Osteocyte (in vitro differentiated cells): ENCODE measurements at regions not wholly inside any gene's neighbourhood (a gene's known extent, or its start where the extent isn't known, plus 50 kb on each side); places are given as distances from the start of the nearest gene placed in this dataset.

ENCODE experiments used
- DNase-seq: peaks from one replicate; pipeline ENCODE4 v3.0.0; 2021; ENCODE audit warnings: mixed read lengths; ENCODE audit not compliant: unreplicated experiment; ENCODE audit errors: extremely low spot score
- H3K27ac Mint-ChIP-seq: one replicate; pipeline ENCODE4 v1.8.0; 2021; ENCODE audit warnings: mild to moderate bottlenecking, mixed read lengths; ENCODE audit not compliant: unreplicated experiment
- H3K27me3 Mint-ChIP-seq: one replicate; pipeline ENCODE4 v1.8.0; 2021; ENCODE audit warnings: mixed read lengths; ENCODE audit not compliant: unreplicated experiment
- H3K36me3 Mint-ChIP-seq: one replicate; pipeline ENCODE4 v1.8.0; 2021; ENCODE audit warnings: mixed read lengths; ENCODE audit not compliant: unreplicated experiment
- H3K4me1 Mint-ChIP-seq: one replicate; pipeline ENCODE4 v1.8.0; 2021; ENCODE audit warnings: mixed read lengths; ENCODE audit not compliant: unreplicated experiment
- H3K4me3 Mint-ChIP-seq: one replicate; pipeline ENCODE4 v1.8.0; 2021; ENCODE audit warnings: mild to moderate bottlenecking, moderate library complexity, mixed read lengths; ENCODE audit not compliant: unreplicated experiment
- H3K9me3 Mint-ChIP-seq: one replicate; pipeline ENCODE4 v1.8.0; 2021; ENCODE audit warnings: mixed read lengths; ENCODE audit not compliant: unreplicated experiment
- TF ChIP-seq, protein P1 (sequence below): fragments of 200-600 bp; sonication (generic); IDR thresholded peaks from 2 replicates; pipeline ENCODE4 v1.5.0; 2021; ENCODE audit warnings: antibody characterized with exemption, mild to moderate bottlenecking, moderate library complexity

DNA sequence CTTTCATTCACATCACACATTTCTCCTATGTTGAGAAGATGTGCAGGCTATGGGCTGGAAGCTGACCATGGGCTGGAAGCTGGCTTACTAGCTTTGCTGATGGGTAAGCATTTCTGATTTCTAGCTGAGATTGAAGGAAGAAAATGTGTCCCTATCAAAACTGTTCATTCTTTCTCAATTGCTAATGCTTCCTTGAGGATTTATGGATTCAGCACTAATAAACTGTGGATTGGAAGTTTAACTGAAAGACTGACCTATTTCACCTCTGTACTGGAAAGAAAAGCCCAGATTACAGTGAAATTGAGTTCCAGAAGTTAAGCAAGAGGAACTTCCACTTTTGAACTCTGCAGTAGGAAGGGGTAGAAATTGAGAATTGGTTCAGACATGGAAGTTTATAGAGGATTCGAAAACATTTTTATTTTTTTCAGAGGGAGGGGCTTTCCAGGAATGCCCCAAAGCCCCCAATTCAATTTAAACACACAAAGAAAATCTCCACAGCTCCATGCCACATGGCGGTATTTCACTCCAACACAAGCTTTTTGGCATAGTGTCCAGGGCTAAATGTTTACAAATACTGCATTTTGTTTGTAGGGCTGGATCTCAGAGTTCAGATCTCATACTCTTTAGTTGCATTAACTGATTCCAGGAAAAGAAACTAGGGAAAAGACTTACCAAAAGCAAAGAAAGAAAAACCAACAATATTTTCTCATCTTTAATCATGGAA lies 61.2 kb upstream of the ARGLU1 start:
- H3K36me3 Mint-ChIP-seq: no peaks in the 10 kb centered on the region
- DNase-seq: no peak
- peaks cover 7% of the 10 kb centered on the region for H3K27me3 Mint-ChIP-seq
- H3K27ac Mint-ChIP-seq: no peak overlapping the region
- TF ChIP-seq, protein P1, sequence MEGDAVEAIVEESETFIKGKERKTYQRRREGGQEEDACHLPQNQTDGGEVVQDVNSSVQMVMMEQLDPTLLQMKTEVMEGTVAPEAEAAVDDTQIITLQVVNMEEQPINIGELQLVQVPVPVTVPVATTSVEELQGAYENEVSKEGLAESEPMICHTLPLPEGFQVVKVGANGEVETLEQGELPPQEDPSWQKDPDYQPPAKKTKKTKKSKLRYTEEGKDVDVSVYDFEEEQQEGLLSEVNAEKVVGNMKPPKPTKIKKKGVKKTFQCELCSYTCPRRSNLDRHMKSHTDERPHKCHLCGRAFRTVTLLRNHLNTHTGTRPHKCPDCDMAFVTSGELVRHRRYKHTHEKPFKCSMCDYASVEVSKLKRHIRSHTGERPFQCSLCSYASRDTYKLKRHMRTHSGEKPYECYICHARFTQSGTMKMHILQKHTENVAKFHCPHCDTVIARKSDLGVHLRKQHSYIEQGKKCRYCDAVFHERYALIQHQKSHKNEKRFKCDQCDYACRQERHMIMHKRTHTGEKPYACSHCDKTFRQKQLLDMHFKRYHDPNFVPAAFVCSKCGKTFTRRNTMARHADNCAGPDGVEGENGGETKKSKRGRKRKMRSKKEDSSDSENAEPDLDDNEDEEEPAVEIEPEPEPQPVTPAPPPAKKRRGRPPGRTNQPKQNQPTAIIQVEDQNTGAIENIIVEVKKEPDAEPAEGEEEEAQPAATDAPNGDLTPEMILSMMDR: no peak
- no peaks in the 10 kb centered on the region for H3K9me3 Mint-ChIP-seq
- no peaks in the 10 kb centered on the region for H3K4me1 Mint-ChIP-seq
- no peak overlapping the region for H3K4me3 Mint-ChIP-seq

DNA sequence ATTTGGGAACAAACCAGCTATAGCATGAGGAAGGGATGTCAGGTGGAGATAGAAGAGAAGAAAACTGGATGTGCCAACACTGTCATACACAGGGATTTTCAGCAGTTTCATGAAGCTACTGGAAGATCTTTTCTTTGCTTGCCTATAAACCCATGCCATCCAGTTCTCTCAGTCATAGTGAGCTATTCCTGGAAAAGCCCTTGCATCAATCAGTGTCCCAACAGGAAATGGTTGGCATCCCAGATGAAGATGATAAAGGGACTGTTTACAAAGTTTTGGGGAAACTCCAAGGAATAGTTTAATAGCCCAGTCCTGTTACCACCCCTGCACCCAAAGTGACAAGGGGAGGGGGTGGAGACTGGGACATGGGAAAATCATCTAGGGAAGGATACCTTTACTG lies 58.5 kb upstream of the ARGLU1 start:
- H3K9me3 Mint-ChIP-seq: no peaks in the 10 kb centered on the region
- no peak for DNase-seq
- H3K27ac Mint-ChIP-seq: no peak overlapping the region
- H3K4me1 Mint-ChIP-seq: no peaks in the 10 kb centered on the region
- H3K27me3 Mint-ChIP-seq: peaks cover 24% of the 10 kb centered on the region
- TF ChIP-seq, protein P1: no peak
- H3K4me3 Mint-ChIP-seq: no peak overlapping the region
- no peaks in the 10 kb centered on the region for H3K36me3 Mint-ChIP-seq

DNA sequence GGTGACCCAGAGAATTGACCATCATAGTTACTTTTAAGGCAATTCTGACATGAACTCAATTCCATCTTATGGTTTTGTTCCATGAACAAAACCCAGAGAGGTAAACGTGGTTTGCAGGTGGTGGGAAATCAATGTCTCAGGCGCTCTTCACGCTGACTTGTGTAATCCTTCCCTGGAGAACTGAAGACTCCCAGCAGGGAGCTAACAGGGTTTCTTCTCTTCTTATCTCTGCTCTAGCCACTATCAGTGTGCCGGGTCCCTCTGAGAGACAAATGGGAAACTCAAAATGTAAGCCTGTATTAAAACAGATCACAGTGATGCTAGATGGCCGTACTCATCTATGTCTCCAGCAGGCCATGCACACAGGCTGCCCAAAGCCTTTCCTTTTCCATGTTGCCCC lies 57.6 kb upstream of the ARGLU1 start:
- H3K36me3 Mint-ChIP-seq: no peaks in the 10 kb centered on the region
- H3K27me3 Mint-ChIP-seq: peaks cover 26% of the 10 kb centered on the region
- no peaks in the 10 kb centered on the region for H3K9me3 Mint-ChIP-seq
- TF ChIP-seq, protein P1: no peak
- H3K27ac Mint-ChIP-seq: no peak overlapping the region
- DNase-seq: no peak
- no peaks in the 10 kb centered on the region for H3K4me1 Mint-ChIP-seq
- no peak overlapping the region for H3K4me3 Mint-ChIP-seq

DNA sequence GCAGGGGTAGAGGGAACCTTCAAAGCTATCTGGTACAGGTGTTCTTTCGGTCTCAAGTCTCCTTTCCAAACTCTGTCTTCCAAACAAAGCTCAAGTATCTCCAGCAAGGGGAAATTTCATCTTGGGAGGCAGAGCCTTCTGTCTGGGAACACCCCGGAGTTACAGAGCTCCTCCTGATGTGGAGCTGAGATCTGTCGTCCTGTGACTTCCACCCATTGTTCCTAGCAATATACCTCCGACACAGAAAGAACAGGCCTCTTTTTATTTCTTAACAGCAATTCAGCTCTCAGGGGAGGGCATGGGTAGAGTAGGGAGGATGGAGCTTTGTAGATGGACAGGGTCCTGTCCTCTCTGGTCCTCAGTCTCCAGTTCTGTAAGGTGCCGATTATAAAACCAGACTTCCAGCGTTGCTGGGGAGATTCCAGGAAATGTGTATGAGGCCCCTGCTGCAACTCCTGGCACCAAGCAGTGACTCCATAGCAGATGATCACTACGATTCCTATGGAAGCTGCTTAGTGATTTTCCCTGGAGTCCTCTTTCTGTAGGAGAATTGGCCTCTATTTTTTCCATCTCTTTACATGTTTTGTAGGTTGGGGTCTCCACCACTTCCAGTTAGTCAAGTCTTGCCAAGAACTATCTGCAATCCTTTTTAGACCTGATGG lies 56.0 kb upstream of the ARGLU1 start:
- Mint-ChIP-seq H3K36me3 (no peaks in the 10 kb centered on the region), H3K27me3 (peaks cover 22% of the 10 kb centered on the region), H3K4me1 (peaks cover 2% of the 10 kb centered on the region), H3K9me3 (no peaks in the 10 kb centered on the region), H3K27ac (no peak overlapping the region), H3K4me3 (no peak overlapping the region)
- DNase-seq: no peak
- TF ChIP-seq, protein P1: no peak

DNA sequence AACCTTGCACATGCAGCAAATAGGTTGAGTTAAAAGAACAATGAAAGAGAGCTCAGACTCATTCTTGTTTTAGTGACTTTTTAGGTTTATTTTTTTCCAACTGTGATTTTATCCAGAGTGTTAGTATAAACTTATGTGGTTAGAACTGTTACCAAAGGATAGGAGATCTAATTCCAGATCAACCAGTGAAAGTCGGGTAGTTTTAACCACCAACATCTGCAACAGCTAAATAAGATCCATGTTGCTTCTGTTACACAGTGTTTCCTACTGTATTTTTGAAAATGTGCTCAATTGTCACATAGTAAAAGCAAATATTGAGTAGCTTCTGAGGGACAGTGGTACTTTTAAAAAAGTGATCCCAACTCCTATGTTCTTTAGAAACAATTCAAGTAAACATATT lies 53.9 kb upstream of the ARGLU1 start:
- TF ChIP-seq, protein P1: no peak
- peaks cover 21% of the 10 kb centered on the region for H3K27me3 Mint-ChIP-seq
- no peak overlapping the region for H3K27ac Mint-ChIP-seq
- no peak for DNase-seq
- no peaks in the 10 kb centered on the region for H3K36me3 Mint-ChIP-seq
- peaks cover 2% of the 10 kb centered on the region for H3K4me1 Mint-ChIP-seq
- H3K4me3 Mint-ChIP-seq: no peak overlapping the region
- no peaks in the 10 kb centered on the region for H3K9me3 Mint-ChIP-seq
